Endothelial cell of umbilical vein (primary cell): ENCODE measurements at regions not wholly inside any gene's neighbourhood (a gene's known extent, or its start where the extent isn't known, plus 50 kb on each side); places are given as distances from the start of the nearest gene placed in this dataset.

Source experiments
- BruUV-seq: library from RNA; stranded (reverse); fragments of 400-500 nt; replicated peaks from 2 replicates; lab custom pipeline; 2021; lab: Mats Ljungman, UMichigan
- CTCF ChIA-PET: fragments of 300-600, 350-600 bp; sonication (Branson Sonifier 250); formaldehyde crosslinking; loops from one replicate; lab custom pipeline; 2021; ENCODE audit warnings: antibody characterized with exemption, inconsistent platforms; lab: Charles Lee
- POLR2A ChIA-PET: fragments of 300-600, 350-600 bp; sonication (Branson Sonifier 250); formaldehyde crosslinking; loops from one replicate; lab custom pipeline; 2021; ENCODE audit warnings: antibody characterized with exemption, inconsistent platforms; lab: Charles Lee
- DNase-seq: peaks from one replicate; pipeline ENCODE4 v3.0.0-alpha.2; 2011; ENCODE audit warnings: low read depth, low spot score
- FAIRE-seq: peaks from 2 replicates; lab custom pipeline; 2011; peaks lifted over from hg19 to GRCh38; lab: Jason Lieb, UNC
- H2AFZ ChIP-seq: 2 replicates; pipeline ENCODE4 v1.6.0; 2012; ENCODE audit warnings: low read depth, low read length, control low read depth, inconsistent platforms
- H3K27ac ChIP-seq: 2 replicates; pipeline ENCODE4 v1.5.1; 2011; ENCODE audit warnings: low read depth, mild to moderate bottlenecking, control low read depth, low read length, moderate library complexity; ENCODE audit not compliant: insufficient read depth
- H3K27me3 ChIP-seq, 2 experiments: 2 replicates each; pipeline versions ENCODE4 v1.6.0 to v1.6.1; 2011; ENCODE audit warnings: low read length in 2 of 2, mixed read lengths in 1 of 2; ENCODE audit not compliant: control insufficient read depth in 2 of 2, insufficient read depth in 2 of 2
- H3K36me3 ChIP-seq, 2 experiments: 2 replicates in 1 of 2; 3 replicates in 1 of 2; pipeline ENCODE4 v1.5.1; 2011; ENCODE audit warnings: low read length in 2 of 2, mild to moderate bottlenecking in 1 of 2, moderate library complexity in 1 of 2; ENCODE audit not compliant: control insufficient read depth in 2 of 2, insufficient read depth in 2 of 2; ENCODE audit errors: extremely low read depth in 1 of 2
- H3K4me1 ChIP-seq: 3 replicates; pipeline ENCODE4 v1.5.1; 2011; ENCODE audit warnings: mild to moderate bottlenecking, low read length; ENCODE audit not compliant: control insufficient read depth, insufficient read depth; ENCODE audit errors: extremely low read depth
- H3K4me2 ChIP-seq: 2 replicates; pipeline ENCODE4 v1.6.1; 2011; ENCODE audit warnings: low read length, control low read depth, mixed read lengths; ENCODE audit not compliant: insufficient read depth
- H3K4me3 ChIP-seq, 3 experiments: fragments of 200-600 bp in 1 of 3; sonication (generic), shearing (Covaris generic) in 1 of 3; replicated peaks in 1 of 3; 2 replicates each; pipeline ENCODE4 v1.5.1; 2011 to 2016; ENCODE audit warnings: control low read depth in 3 of 3, low read length in 3 of 3, mild to moderate bottlenecking in 2 of 3, inconsistent platforms in 1 of 3, low read depth in 1 of 3, moderate library complexity in 1 of 3; ENCODE audit not compliant: insufficient read depth in 1 of 3
- H3K79me2 ChIP-seq: 2 replicates; pipeline ENCODE4 v1.6.0; 2012; ENCODE audit warnings: low read length, inconsistent platforms; ENCODE audit not compliant: control insufficient read depth, insufficient read depth
- H3K9ac ChIP-seq: replicated peaks from 2 replicates; pipeline ENCODE3; 2011; ENCODE audit warnings: low read length, control low read depth; ENCODE audit not compliant: insufficient read depth; ENCODE audit errors: extremely low read depth
- H3K9me1 ChIP-seq: replicated peaks from 3 replicates; pipeline ENCODE4 v1.6.0; 2011; ENCODE audit warnings: mild to moderate bottlenecking, low read length; ENCODE audit not compliant: control insufficient read depth, insufficient read depth; ENCODE audit errors: extremely low read depth
- H3K9me3 ChIP-seq: replicated peaks from 2 replicates; pipeline ENCODE4 v1.5.1; 2012; ENCODE audit warnings: low read length, inconsistent platforms; ENCODE audit not compliant: control insufficient read depth, insufficient read depth
- H4K20me1 ChIP-seq: replicated peaks from 2 replicates; pipeline ENCODE3; 2011; ENCODE audit warnings: mild to moderate bottlenecking, low read length; ENCODE audit not compliant: control insufficient read depth, insufficient read depth; ENCODE audit errors: extremely low read depth
- EZH2 ChIP-seq: IDR thresholded peaks from 2 replicates; pipeline ENCODE4 v1.6.1; 2012; ENCODE audit warnings: borderline replicate concordance, low read depth, mild to moderate bottlenecking, moderate library complexity, low read length, inconsistent platforms; ENCODE audit not compliant: severe bottlenecking
- FOS ChIP-seq: IDR thresholded peaks from 2 replicates; pipeline ENCODE4 v1.6.1; 2011; ENCODE audit warnings: mild to moderate bottlenecking, low read length, moderate library complexity, borderline replicate concordance; ENCODE audit not compliant: insufficient read depth
- GATA2 ChIP-seq: IDR thresholded peaks from 2 replicates; pipeline ENCODE4 v1.7.0; 2011; ENCODE audit warnings: low read depth, mild to moderate bottlenecking, moderate library complexity, mixed read lengths, low read length; ENCODE audit not compliant: insufficient read length, insufficient read depth
- JUN ChIP-seq: IDR thresholded peaks from 2 replicates; pipeline ENCODE4 v1.6.1; 2011; ENCODE audit warnings: borderline replicate concordance, low read depth; ENCODE audit not compliant: insufficient read length, insufficient read depth
- MYC ChIP-seq: IDR thresholded peaks from one replicate; pipeline ENCODE4 v1.6.1; 2011; ENCODE audit warnings: mild to moderate bottlenecking, low read depth, low read length
- POLR2A ChIP-seq: IDR thresholded peaks from 2 replicates; pipeline ENCODE4 v1.6.1; 2012; ENCODE audit warnings: low read depth, mild to moderate bottlenecking, control low read depth, low read length
- POLR2AphosphoS5 ChIP-seq: IDR thresholded peaks from 2 replicates; pipeline ENCODE4 v1.6.1; 2012; ENCODE audit warnings: low read depth, mild to moderate bottlenecking, control low read depth, low read length, moderate library complexity; ENCODE audit not compliant: insufficient read depth
- dilution Hi-C: fragments of 300-500 bp; cut with MboI; formaldehyde crosslinking; loops from one replicate; pipeline ENCODE4 v1.15.0; 2019; ENCODE audit warnings: low sequenced_read_pairs; ENCODE audit not compliant: extremely low pct_ligation_motif_present
- intact Hi-C: fragments of 100-400 bp; cut with micrococcal nuclease; formaldehyde crosslinking; loops from one replicate; pipeline ENCODE4 v1.10.0; 2022
- TF ChIP-seq, protein P1 (sequence below), 2 donors: IDR thresholded peaks; 1 replicate in 1 of 2; 2 replicates in 1 of 2; pipeline ENCODE4 v1.5.1; 2011; ENCODE audit warnings: low read length in 2 of 2, mild to moderate bottlenecking in 2 of 2, moderate library complexity in 2 of 2, control low read depth in 1 of 2, inconsistent platforms in 1 of 2, low read depth in 1 of 2; ENCODE audit not compliant: insufficient read depth in 1 of 2; ENCODE audit errors: extremely low read depth in 1 of 2
- TF ChIP-seq, protein P2 (sequence below): IDR thresholded peaks from 2 replicates; pipeline ENCODE4 v1.6.1; 2011; ENCODE audit not compliant: insufficient read depth, insufficient read length

DNA sequence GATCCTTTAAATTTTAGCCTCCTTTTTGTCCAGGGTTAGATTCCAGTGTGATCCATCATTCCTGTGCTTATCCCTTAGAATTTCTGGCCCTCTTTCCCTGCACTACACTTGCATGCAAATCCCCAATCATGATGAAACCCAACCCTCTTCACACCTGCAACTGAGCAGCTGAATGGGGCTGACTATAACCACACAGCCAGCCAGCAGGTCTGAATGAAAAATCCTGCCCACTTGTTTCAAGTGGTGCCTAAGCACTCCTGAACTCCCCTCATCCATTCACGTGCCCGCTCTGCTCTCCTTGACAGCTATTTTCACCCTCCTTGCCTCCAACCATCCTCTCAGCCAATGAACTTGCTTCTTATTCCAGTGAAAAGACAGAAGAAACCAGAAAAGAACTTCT is 80.5 kb upstream of the AFF3 start:
- no peaks in the 10 kb centered on the region for H3K36me3 ChIP-seq
- no peak overlapping the region for H3K4me3 ChIP-seq
- H3K27ac ChIP-seq = no peak overlapping the region
- no peak overlapping the region for H3K4me2 ChIP-seq
- intact Hi-C loops (no loop called here), dilution Hi-C loops (no loop called here)
- no peaks in the 10 kb centered on the region for H3K4me1 ChIP-seq
- DNase-seq = no peak
- no peak overlapping the region for H3K9ac ChIP-seq
- BruUV-seq = no TSS peak
- H4K20me1 ChIP-seq = no peaks in the 10 kb centered on the region
- CTCF ChIA-PET = interaction anchor here (0.7 to 1.4 kb wide), 5 partner anchors 9 to 45 kb away, joined by 3 to 4 read pairs (median 3); no protein-coding TSS in a partner anchor
- H2AFZ ChIP-seq = no peak overlapping the region
- POLR2A ChIA-PET = no interaction called here
- no peak for TF ChIP-seq MYC
- TF ChIP-seq POLR2AphosphoS5 = no peak
- TF ChIP-seq, protein P1, sequence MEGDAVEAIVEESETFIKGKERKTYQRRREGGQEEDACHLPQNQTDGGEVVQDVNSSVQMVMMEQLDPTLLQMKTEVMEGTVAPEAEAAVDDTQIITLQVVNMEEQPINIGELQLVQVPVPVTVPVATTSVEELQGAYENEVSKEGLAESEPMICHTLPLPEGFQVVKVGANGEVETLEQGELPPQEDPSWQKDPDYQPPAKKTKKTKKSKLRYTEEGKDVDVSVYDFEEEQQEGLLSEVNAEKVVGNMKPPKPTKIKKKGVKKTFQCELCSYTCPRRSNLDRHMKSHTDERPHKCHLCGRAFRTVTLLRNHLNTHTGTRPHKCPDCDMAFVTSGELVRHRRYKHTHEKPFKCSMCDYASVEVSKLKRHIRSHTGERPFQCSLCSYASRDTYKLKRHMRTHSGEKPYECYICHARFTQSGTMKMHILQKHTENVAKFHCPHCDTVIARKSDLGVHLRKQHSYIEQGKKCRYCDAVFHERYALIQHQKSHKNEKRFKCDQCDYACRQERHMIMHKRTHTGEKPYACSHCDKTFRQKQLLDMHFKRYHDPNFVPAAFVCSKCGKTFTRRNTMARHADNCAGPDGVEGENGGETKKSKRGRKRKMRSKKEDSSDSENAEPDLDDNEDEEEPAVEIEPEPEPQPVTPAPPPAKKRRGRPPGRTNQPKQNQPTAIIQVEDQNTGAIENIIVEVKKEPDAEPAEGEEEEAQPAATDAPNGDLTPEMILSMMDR (IDR thresholded peaks at IDR 0.05; ENCODE audit: extremely low read depth in 1 of 2, insufficient read depth in 1 of 2, low read depth in 1 of 2, low read length in 2 of 2) = no peak
- peaks cover 7 to 19% of the 10 kb centered on the region in 2 experiments for H3K27me3 ChIP-seq
- no peaks in the 10 kb centered on the region for H3K9me1 ChIP-seq
- no peak for FAIRE-seq
- H3K9me3 ChIP-seq = no peaks in the 10 kb centered on the region
- no peaks in the 10 kb centered on the region for H3K79me2 ChIP-seq

DNA sequence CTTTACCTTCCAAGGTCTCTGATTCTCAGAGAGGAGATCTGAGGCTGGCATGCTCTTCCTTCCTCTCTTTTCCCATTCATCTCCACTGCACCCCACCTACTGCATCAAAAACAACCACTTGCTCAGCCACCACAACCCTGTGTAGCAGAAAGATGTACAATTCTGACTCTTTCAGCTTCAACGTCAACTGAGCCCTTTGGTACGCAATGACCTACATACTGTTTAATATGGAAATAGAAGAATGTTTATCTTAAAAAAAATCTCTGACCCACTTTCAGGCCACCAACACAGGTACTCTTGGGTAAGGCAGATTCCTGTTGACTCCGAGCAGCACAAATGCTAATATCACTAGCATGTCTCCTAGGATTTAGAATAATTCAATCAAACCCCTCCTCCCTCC is 76.2 kb upstream of the AFF3 start:
- TF ChIP-seq POLR2AphosphoS5 (no peak), GATA2 (no peak), EZH2 (no peak), FOS (no peak), POLR2A (no peak), JUN (no peak), MYC (no peak)
- TF ChIP-seq, protein P1 (IDR thresholded peaks at IDR 0.05; ENCODE audit: extremely low read depth in 1 of 2, insufficient read depth in 1 of 2, low read depth in 1 of 2, low read length in 2 of 2) = no peak
- TF ChIP-seq, protein P2, sequence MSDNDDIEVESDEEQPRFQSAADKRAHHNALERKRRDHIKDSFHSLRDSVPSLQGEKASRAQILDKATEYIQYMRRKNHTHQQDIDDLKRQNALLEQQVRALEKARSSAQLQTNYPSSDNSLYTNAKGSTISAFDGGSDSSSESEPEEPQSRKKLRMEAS = no peak
- Histone ChIP-seq H2AFZ (no peak overlapping the region), H3K4me1 (no peaks in the 10 kb centered on the region), H3K36me3 (no peaks in the 10 kb centered on the region), H3K4me3 (no peak overlapping the region), H3K9me1 (no peaks in the 10 kb centered on the region), H3K27ac (no peak overlapping the region), H3K79me2 (no peaks in the 10 kb centered on the region), H3K9ac (no peak overlapping the region), H3K4me2 (no peak overlapping the region), H3K27me3 (peaks cover 0 to 2% of the 10 kb centered on the region in 2 experiments), H4K20me1 (no peaks in the 10 kb centered on the region), H3K9me3 (no peaks in the 10 kb centered on the region)
- DNase-seq = no peak
- FAIRE-seq = no peak
- CTCF ChIA-PET = no interaction called here
- dilution Hi-C loops = no loop called here
- no TSS peak for BruUV-seq
- POLR2A ChIA-PET = no interaction called here
- intact Hi-C loops = no loop called here
